Esophagus squamous epithelium (tissue), 4 donors: ENCODE measurements at regions not wholly inside any gene's neighbourhood (a gene's known extent, or its start where the extent isn't known, plus 50 kb on each side); places are given as distances from the start of the nearest gene placed in this dataset.

Experiments used
- POLR2A ChIP-seq, 4 donors: fragments of 450-650 bp; IDR thresholded peaks; one replicate each; pipeline ENCODE4 v1.6.1; 2017; ENCODE audit warnings: antibody characterized with exemption in 4 of 4, mild to moderate bottlenecking in 4 of 4, moderate library complexity in 3 of 4
- TF ChIP-seq, protein P1 (sequence below), 6 experiments: fragments of 450-650 bp in 4 of 6; fragments of 200-600 bp in 2 of 6; sonication (generic) in 2 of 6; IDR thresholded peaks; one replicate each; pipeline ENCODE4 v1.5.1; 2016 to 2019; ENCODE audit warnings: antibody characterized with exemption in 6 of 6, mild to moderate bottlenecking in 4 of 6, moderate library complexity in 4 of 6

DNA sequence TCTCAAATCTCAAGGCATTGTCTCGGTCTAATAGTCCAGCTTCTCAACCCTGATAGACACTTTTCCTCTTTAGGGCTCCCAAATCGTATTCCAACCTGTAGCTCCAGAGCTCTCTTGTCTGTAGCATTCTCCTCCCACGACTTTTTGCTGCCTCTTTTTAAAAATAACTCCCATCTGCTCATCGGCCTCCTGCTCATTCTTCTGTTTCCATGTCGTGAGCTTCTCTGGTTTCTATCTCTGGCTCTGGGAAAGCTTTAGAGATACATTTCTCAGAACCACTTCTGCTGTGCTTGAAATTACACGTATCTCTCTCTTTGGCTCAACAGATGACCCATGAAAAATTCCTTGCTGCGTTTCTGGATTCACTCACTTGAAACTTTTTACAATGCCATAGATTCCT, 609.6 kb upstream of the C16orf82 start:
- TF ChIP-seq, protein P1, sequence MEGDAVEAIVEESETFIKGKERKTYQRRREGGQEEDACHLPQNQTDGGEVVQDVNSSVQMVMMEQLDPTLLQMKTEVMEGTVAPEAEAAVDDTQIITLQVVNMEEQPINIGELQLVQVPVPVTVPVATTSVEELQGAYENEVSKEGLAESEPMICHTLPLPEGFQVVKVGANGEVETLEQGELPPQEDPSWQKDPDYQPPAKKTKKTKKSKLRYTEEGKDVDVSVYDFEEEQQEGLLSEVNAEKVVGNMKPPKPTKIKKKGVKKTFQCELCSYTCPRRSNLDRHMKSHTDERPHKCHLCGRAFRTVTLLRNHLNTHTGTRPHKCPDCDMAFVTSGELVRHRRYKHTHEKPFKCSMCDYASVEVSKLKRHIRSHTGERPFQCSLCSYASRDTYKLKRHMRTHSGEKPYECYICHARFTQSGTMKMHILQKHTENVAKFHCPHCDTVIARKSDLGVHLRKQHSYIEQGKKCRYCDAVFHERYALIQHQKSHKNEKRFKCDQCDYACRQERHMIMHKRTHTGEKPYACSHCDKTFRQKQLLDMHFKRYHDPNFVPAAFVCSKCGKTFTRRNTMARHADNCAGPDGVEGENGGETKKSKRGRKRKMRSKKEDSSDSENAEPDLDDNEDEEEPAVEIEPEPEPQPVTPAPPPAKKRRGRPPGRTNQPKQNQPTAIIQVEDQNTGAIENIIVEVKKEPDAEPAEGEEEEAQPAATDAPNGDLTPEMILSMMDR (IDR thresholded peaks at IDR 0.05), result no peak
- TF ChIP-seq POLR2A (IDR thresholded peaks at IDR 0.05), result no peak
